ENCODE measurements at regions not wholly inside any gene's neighbourhood (a gene's known extent, or its start where the extent isn't known, plus 50 kb on each side); places are given as distances from the start of the nearest gene placed in this dataset.

DNA sequence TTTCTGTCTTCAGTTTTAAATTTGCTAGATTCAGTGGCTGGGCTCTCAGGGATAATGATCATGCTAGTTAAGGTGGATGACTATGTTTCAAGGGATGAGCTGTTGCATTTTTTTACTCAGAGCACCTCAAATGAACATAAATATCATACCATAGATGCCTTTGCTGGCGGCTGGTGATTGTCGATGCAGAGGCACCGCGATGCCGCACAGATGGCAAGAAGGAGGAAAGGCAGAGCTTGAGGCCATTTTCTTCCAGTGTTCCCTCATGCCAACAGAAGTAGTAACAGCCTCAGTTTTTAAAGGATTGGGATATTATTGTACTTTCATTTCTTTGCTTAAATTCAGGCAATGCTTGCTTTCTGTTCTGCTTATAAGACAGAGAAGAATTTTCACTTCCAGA is 654.7 kb upstream of the IGFBP7 start:
- TF ChIP-seq, protein P1, sequence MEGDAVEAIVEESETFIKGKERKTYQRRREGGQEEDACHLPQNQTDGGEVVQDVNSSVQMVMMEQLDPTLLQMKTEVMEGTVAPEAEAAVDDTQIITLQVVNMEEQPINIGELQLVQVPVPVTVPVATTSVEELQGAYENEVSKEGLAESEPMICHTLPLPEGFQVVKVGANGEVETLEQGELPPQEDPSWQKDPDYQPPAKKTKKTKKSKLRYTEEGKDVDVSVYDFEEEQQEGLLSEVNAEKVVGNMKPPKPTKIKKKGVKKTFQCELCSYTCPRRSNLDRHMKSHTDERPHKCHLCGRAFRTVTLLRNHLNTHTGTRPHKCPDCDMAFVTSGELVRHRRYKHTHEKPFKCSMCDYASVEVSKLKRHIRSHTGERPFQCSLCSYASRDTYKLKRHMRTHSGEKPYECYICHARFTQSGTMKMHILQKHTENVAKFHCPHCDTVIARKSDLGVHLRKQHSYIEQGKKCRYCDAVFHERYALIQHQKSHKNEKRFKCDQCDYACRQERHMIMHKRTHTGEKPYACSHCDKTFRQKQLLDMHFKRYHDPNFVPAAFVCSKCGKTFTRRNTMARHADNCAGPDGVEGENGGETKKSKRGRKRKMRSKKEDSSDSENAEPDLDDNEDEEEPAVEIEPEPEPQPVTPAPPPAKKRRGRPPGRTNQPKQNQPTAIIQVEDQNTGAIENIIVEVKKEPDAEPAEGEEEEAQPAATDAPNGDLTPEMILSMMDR (IDR thresholded peaks at IDR 0.05), result no peak
- no peak for TF ChIP-seq ZFX (IDR thresholded peaks at IDR 0.05; ENCODE audit: borderline replicate concordance)

Measured in 22Rv1 (cell line).